ENCODE measurements at regions not wholly inside any gene's neighbourhood (a gene's known extent, or its start where the extent isn't known, plus 50 kb on each side); places are given as distances from the start of the nearest gene placed in this dataset.
A peak's percentile ranks its signal among the peaks of the same experiment; 100 is the strongest.

DNA sequence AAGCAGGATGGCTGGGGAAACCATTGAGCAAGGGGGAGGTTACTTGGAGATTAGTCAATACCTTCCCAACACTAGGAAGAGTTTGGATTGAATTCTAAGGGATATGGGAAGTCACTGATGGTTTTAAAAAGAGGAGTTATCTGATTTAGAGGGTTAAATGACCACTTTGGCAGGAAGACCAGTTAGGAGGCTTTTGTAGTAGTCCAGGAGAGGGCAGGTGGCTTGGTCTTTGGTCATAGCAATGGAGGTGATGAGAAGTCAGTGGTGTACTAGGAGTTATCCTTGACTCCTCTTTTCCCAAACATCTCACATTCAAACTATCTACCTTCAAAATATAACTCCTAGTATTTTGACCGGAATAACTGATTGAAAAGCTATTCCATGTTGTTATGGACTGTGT, 644.1 kb downstream of the UTRN start:
- TF ChIP-seq FOXA1 (IDR thresholded peaks at IDR 0.05) (no peak), ARNT (IDR thresholded peaks at IDR 0.05) (no peak), ELF4 (IDR thresholded peaks at IDR 0.05) (no peak), FOXM1 (IDR thresholded peaks at IDR 0.05; ENCODE audit: borderline replicate concordance) (no peak), SP1 (IDR thresholded peaks at IDR 0.05) (no peak), L3MBTL2 (conservative IDR thresholded peaks at IDR 0.05) (no peak), HDGF (IDR thresholded peaks at IDR 0.05; ENCODE audit: borderline replicate concordance) (no peak), FOXK2 (IDR thresholded peaks at IDR 0.05) (no peak), TARDBP (IDR thresholded peaks at IDR 0.05) (no peak), CTBP1 (IDR thresholded peaks at IDR 0.05; ENCODE audit: borderline replicate concordance) (no peak), ZNF384 (IDR thresholded peaks at IDR 0.05) (no peak), SUZ12 (IDR thresholded peaks at IDR 0.05) (no peak), BHLHE40 (IDR thresholded peaks at IDR 0.05; ENCODE audit: borderline replicate concordance) (no peak), NFRKB (IDR thresholded peaks at IDR 0.05) (no peak), LEF1 (IDR thresholded peaks at IDR 0.05; ENCODE audit: borderline replicate concordance) (no peak)
- TF ChIP-seq, protein P1, sequence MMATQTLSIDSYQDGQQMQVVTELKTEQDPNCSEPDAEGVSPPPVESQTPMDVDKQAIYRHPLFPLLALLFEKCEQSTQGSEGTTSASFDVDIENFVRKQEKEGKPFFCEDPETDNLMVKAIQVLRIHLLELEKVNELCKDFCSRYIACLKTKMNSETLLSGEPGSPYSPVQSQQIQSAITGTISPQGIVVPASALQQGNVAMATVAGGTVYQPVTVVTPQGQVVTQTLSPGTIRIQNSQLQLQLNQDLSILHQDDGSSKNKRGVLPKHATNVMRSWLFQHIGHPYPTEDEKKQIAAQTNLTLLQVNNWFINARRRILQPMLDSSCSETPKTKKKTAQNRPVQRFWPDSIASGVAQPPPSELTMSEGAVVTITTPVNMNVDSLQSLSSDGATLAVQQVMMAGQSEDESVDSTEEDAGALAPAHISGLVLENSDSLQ (IDR thresholded peaks at IDR 0.05) = no peak
- CTCF ChIA-PET = interaction anchor here (0.7 kb wide), 2 partner anchors 283 to 582 kb away, joined by 3 to 4 read pairs; no protein-coding TSS in a partner anchor
- POLR2A ChIA-PET = no interaction called here
- DNase-seq (ENCODE audit: extremely low spot score) = no peak

DNA sequence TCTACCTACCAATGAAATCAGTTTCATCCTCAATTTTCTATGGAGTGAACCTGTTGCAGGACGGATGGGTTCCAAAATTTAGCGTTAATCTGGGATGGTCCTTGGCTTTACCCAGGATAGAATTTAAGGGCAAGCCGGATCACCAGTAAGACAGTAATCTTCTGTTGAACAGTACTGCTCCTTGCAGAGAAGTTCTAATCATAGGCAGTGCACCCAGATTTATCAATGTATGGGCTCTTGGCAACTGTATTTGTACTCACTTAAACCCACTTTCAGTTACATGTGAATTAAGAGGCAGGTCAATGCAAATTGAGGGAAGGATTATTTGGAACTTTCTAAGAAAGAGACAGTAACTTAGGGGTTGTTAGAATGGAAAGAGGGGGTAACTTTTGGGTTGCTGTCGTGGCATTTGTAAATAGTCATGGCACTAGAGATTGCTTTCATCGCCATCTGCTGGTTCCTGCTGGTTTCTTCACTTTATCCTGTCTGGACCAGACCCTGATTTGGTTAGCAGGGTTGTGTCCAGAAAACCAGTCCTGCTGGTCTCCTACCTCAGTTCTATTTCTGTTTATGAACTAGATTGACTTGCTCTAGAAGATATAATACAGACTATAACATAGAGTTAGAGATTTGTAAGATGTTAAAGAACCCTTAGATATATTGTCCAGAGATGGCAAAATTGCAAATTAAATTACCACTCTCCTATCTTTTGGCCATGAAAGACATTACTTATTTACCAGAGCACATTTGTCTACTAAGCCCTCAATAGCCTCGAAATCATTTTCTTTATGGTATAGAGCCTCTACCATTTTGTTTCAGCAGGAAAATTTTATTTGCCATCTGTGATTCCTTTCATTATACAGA, 646.3 kb downstream of the UTRN start:
- peak; percentile 30 for DNase-seq (ENCODE audit: extremely low spot score)
- TF ChIP-seq CTBP1 (IDR thresholded peaks at IDR 0.05; ENCODE audit: borderline replicate concordance) = no peak
- no peak for TF ChIP-seq SP1 (IDR thresholded peaks at IDR 0.05)
- TF ChIP-seq SUZ12 (IDR thresholded peaks at IDR 0.05) = no peak
- TF ChIP-seq BHLHE40 (IDR thresholded peaks at IDR 0.05; ENCODE audit: borderline replicate concordance) = no peak
- TF ChIP-seq ARNT (IDR thresholded peaks at IDR 0.05) = no peak
- no peak for TF ChIP-seq FOXA1 (IDR thresholded peaks at IDR 0.05)
- no peak for TF ChIP-seq L3MBTL2 (conservative IDR thresholded peaks at IDR 0.05)
- TF ChIP-seq FOXM1 (IDR thresholded peaks at IDR 0.05; ENCODE audit: borderline replicate concordance) = no peak
- TF ChIP-seq ZNF384 (IDR thresholded peaks at IDR 0.05) = no peak
- ChIA-PET CTCF (no interaction called here), POLR2A (no interaction called here)

DNA sequence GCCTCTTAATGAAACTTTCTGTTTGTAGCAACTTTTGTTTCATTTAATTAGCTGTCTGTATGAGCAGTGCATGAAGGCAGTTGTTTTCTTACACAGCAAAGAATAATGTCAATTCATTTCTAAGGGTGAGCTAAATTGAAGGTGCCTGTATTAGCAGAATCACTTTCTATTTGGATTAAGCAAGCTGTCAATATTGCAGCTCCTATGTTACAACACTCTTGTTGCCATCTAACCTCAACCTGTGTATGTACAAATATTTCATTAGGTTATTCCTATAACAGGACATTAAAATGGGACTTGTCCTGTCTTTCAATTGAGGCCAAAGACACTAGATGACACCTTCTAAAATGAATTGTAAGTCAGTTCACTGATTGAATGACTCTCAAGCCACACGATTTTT, 647.5 kb downstream of the UTRN start:
- ChIA-PET CTCF (no interaction called here), POLR2A (no interaction called here)
- no peak for TF ChIP-seq HDGF (IDR thresholded peaks at IDR 0.05; ENCODE audit: borderline replicate concordance)
- no peak for TF ChIP-seq FOXA1 (IDR thresholded peaks at IDR 0.05)
- no peak for TF ChIP-seq NFRKB (IDR thresholded peaks at IDR 0.05)
- no peak for TF ChIP-seq FOXK2 (IDR thresholded peaks at IDR 0.05)
- no peak for TF ChIP-seq FOXM1 (IDR thresholded peaks at IDR 0.05; ENCODE audit: borderline replicate concordance)
- no peak for TF ChIP-seq ZNF384 (IDR thresholded peaks at IDR 0.05)
- no peak for TF ChIP-seq L3MBTL2 (conservative IDR thresholded peaks at IDR 0.05)
- no peak for TF ChIP-seq BHLHE40 (IDR thresholded peaks at IDR 0.05; ENCODE audit: borderline replicate concordance)
- TF ChIP-seq SP1 (IDR thresholded peaks at IDR 0.05) = no peak
- TF ChIP-seq ELF4 (IDR thresholded peaks at IDR 0.05) = no peak
- TF ChIP-seq TARDBP (IDR thresholded peaks at IDR 0.05) = no peak
- no peak for TF ChIP-seq ARNT (IDR thresholded peaks at IDR 0.05)
- TF ChIP-seq SUZ12 (IDR thresholded peaks at IDR 0.05) = no peak
- TF ChIP-seq, protein P1 (IDR thresholded peaks at IDR 0.05) = no peak
- no peak for DNase-seq (ENCODE audit: extremely low spot score)

DNA sequence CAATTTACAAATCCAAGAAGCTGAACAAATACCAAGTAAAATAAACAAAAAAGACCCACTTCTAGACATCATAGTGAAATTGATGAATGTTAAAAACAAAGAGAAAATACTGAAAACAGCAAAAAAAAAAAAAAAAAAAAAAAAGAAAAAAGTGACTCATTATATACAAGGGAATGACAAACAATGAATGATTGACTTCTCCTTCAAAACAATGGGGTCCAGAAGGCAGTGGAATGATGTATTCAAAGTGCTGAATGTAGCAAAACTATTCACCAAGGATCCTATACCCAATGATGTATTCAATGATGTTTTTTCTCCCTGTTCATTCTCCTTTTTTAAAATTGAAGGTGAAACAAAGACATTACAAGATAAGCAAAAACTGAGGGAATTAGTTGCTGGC, 650.0 kb downstream of the UTRN start:
- DNase-seq (ENCODE audit: extremely low spot score) = no peak
- peak; percentile 23; the same call in 1 of the 2 replicates for TF ChIP-seq ZNF384 (IDR thresholded peaks at IDR 0.05)
- TF ChIP-seq CTBP1 (IDR thresholded peaks at IDR 0.05; ENCODE audit: borderline replicate concordance) = no peak
- CTCF ChIA-PET = interaction anchor here (0.7 kb wide), 1 partner anchor 350 kb away, joined by 3 read pairs; no protein-coding TSS in a partner anchor
- POLR2A ChIA-PET = no interaction called here

DNA sequence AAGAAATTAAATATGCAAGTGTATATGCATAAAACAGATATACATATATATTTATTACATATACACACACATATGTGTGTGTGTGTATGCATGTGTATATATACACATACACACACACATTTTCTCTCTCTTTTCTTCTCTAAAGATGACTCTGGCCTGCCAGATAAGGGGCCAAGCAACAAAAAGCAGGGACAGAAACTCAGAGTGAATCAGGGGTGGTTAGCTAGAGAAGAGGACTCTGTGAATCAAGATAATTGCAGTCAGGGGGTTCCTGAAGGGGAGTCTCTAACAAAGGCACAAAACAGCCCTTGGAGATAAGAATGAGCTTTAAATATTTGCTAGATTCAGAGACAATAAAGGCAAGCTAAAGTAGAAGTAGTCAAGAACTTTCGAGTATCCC, 650.5 kb downstream of the UTRN start:
- no peak for DNase-seq (ENCODE audit: extremely low spot score)
- ChIA-PET POLR2A (no interaction called here), CTCF (interaction anchor here (0.7 kb wide), 1 partner anchor 350 kb away, joined by 3 read pairs; no protein-coding TSS in a partner anchor)
- no peak for TF ChIP-seq NFRKB (IDR thresholded peaks at IDR 0.05)
- TF ChIP-seq CTBP1 (IDR thresholded peaks at IDR 0.05; ENCODE audit: borderline replicate concordance) = no peak
- no peak for TF ChIP-seq FOXK2 (IDR thresholded peaks at IDR 0.05)
- TF ChIP-seq, protein P1 (IDR thresholded peaks at IDR 0.05) = no peak
- TF ChIP-seq HDGF (IDR thresholded peaks at IDR 0.05; ENCODE audit: borderline replicate concordance) = no peak
- no peak for TF ChIP-seq LEF1 (IDR thresholded peaks at IDR 0.05; ENCODE audit: borderline replicate concordance)
- TF ChIP-seq ELF4 (IDR thresholded peaks at IDR 0.05) = no peak
- TF ChIP-seq SP1 (IDR thresholded peaks at IDR 0.05) = no peak

DNA sequence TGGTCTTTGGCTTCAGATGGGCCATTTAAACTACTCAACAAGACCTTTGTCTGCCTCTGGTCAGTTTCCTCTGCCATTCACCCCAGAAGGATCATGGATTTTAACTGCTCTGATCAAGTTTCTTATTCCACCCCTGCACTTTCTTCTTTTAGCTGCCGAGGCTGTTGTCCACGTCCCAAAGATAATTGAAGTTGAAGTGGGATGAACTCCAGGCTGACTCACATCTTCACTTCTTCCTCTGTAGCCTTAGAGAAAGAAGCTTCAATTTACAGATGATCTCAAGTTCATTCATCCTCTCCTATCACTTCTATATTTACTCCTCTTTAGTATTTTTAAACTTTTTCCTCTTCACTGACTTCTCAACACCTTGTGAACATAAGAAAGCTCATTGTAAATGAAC, 651.6 kb downstream of the UTRN start:
- ChIA-PET POLR2A (no interaction called here), CTCF (no interaction called here)
- no peak for TF ChIP-seq ZNF384 (IDR thresholded peaks at IDR 0.05)
- no peak for TF ChIP-seq FOXM1 (IDR thresholded peaks at IDR 0.05; ENCODE audit: borderline replicate concordance)
- no peak for TF ChIP-seq SP1 (IDR thresholded peaks at IDR 0.05)
- TF ChIP-seq TARDBP (IDR thresholded peaks at IDR 0.05) = no peak
- no peak for TF ChIP-seq L3MBTL2 (conservative IDR thresholded peaks at IDR 0.05)
- TF ChIP-seq ELF4 (IDR thresholded peaks at IDR 0.05) = no peak
- TF ChIP-seq FOXA1 (IDR thresholded peaks at IDR 0.05) = no peak
- no peak for TF ChIP-seq FOXK2 (IDR thresholded peaks at IDR 0.05)
- no peak for TF ChIP-seq ARNT (IDR thresholded peaks at IDR 0.05)
- no peak for TF ChIP-seq SUZ12 (IDR thresholded peaks at IDR 0.05)
- DNase-seq (ENCODE audit: extremely low spot score) = no peak
